Ovary (tissue), 7 donors: ENCODE measurements at regions not wholly inside any gene's neighbourhood (a gene's known extent, or its start where the extent isn't known, plus 50 kb on each side); places are given as distances from the start of the nearest gene placed in this dataset.

Experiments
- DNase-seq, 5 donors: peaks; one replicate each; pipeline ENCODE4 v3.0.0-alpha.2; 2019 to 2020
- H3K27ac ChIP-seq, 2 donors: fragments of 200-600 bp; one replicate each; pipeline versions ENCODE4 v1.5.1 to v1.8.0; 2019 to 2022
- H3K27me3 ChIP-seq: fragments of 200-600 bp; one replicate; pipeline ENCODE4 v1.8.0; 2022
- H3K36me3 ChIP-seq: fragments of 200-600 bp; sonication (generic); one replicate; pipeline ENCODE4 v1.5.1; 2019
- H3K4me1 ChIP-seq: one replicate; pipeline ENCODE4 v1.8.1; 2013; ENCODE audit warnings: mild to moderate bottlenecking, moderate library complexity; ENCODE audit not compliant: insufficient read depth
- H3K4me3 ChIP-seq: fragments of 200-600 bp; sonication (generic); one replicate; pipeline ENCODE4 v1.5.1; 2017
- H3K9me3 ChIP-seq, 2 donors: fragments of 200-600 bp in 1 of 2; sonication (generic) in 1 of 2; one replicate each; pipeline versions ENCODE4 v1.5.1 to v1.8.1; 2013 to 2019; ENCODE audit warnings: mild to moderate bottlenecking in 1 of 2, moderate library complexity in 1 of 2
- CTCF ChIP-seq, 3 donors: fragments of 450-650 bp in 2 of 3; fragments of 200-600 bp in 1 of 3; IDR thresholded peaks; one replicate each; pipeline versions ENCODE4 v1.5.1 to v1.8.0; 2016 to 2022; ENCODE audit warnings: antibody characterized with exemption in 3 of 3, mild to moderate bottlenecking in 1 of 3
- EP300 ChIP-seq: sonication (generic); formaldehyde crosslinking; IDR thresholded peaks from one replicate; pipeline ENCODE4 v1.6.1; 2017; ENCODE audit warnings: antibody characterized with exemption
- POLR2A ChIP-seq: fragments of 450-650 bp; IDR thresholded peaks from one replicate; pipeline ENCODE4 v1.6.1; 2017; ENCODE audit warnings: antibody characterized with exemption, mild to moderate bottlenecking, moderate library complexity
- WGBS, 3 donors: extraction: QIAGEN DNeasy Blood & Tissue Kit in 1 of 3; methylation state at CpG; one replicate each; pipeline versions ENCODE4 v1.1.5 to v1.1.7; 2013 to 2017; 5-methylcytosine and 5-hydroxymethylcytosine counted together
- intact Hi-C, 4 donors: fragments of 100-400 bp; cut with DNase I; formaldehyde crosslinking; loops; one replicate each; pipeline versions ENCODE4 v1.11.0 to v1.15.1; 2022 to 2023
- donor health status: DM: no; HTN: no; CAD: no; lungs with moderate emphysema.
- donor health status: DM: no; HTN: no; CAD: no.
- donor health status: Bipolar disorder and iron deficiency.
- donor health status: DM: no; HTN: no; CAD: no.
- donor health status: DM: yes; HTN: yes; CAD: no.

- TF ChIP-seq CTCF (IDR thresholded peaks at IDR 0.05) (no peak), EP300 (no peak)
- 5 to 11% (median 6%) methylated on average over 12 of the region's 12 CpGs for WGBS, 3 donors
- Histone ChIP-seq H3K4me1 (no peaks in the 10 kb centered on the region), H3K9me3 (no peaks in the 10 kb centered on the region), H3K4me3 (no peak overlapping the region), H3K27me3 (no peaks in the 10 kb centered on the region), H3K27ac (no peak overlapping the region), H3K36me3 (no peaks in the 10 kb centered on the region)
- intact Hi-C loops, result no loop called here
- no peak for DNase-seq
Measured at GRCh38 chr19:32091241-32091640, 254.2 kb upstream of the ZNF507 start.

- Histone ChIP-seq H3K4me1 (no peaks in the 10 kb centered on the region), H3K4me3 (no peak overlapping the region), H3K36me3 (no peaks in the 10 kb centered on the region), H3K27me3 (no peaks in the 10 kb centered on the region), H3K27ac (no peak overlapping the region), H3K9me3 (no peaks in the 10 kb centered on the region)
- no peak for DNase-seq
- TF ChIP-seq POLR2A (no peak), EP300 (no peak), CTCF (IDR thresholded peaks at IDR 0.05) (no peak)
- 79 to 85% (median 82%) methylated on average over 4 of the region's 4 CpGs for WGBS, 3 donors
- intact Hi-C loops, result no loop called here
Measured at GRCh38 chr19:32097011-32097410, 248.4 kb upstream of the ZNF507 start.

- WGBS, 3 donors, result 45 to 57% (median 54%) methylated on average over 2 of the region's 2 CpGs
- Histone ChIP-seq H3K4me3 (no peak overlapping the region), H3K9me3 (no peaks in the 10 kb centered on the region), H3K36me3 (no peaks in the 10 kb centered on the region), H3K27ac (no peak overlapping the region), H3K27me3 (no peaks in the 10 kb centered on the region), H3K4me1 (no peaks in the 10 kb centered on the region)
- TF ChIP-seq EP300, result no peak
- TF ChIP-seq CTCF (IDR thresholded peaks at IDR 0.05), result no peak
- no peak for TF ChIP-seq POLR2A
- intact Hi-C loops, result no loop called here
- DNase-seq, result no peak
Measured at GRCh38 chr19:32097620-32098019, 247.8 kb upstream of the ZNF507 start.

- H3K4me1 ChIP-seq, result no peaks in the 10 kb centered on the region
- no peaks in the 10 kb centered on the region for H3K9me3 ChIP-seq
- TF ChIP-seq EP300 (no peak), CTCF (IDR thresholded peaks at IDR 0.05) (no peak)
- no peak overlapping the region for H3K27ac ChIP-seq
- H3K36me3 ChIP-seq, result no peaks in the 10 kb centered on the region
- no peak for DNase-seq
- no peak overlapping the region for H3K4me3 ChIP-seq
- intact Hi-C loops, result no loop called here
- 4 to 14% (median 4%) methylated on average over 6 of the region's 6 CpGs for WGBS, 3 donors
- H3K27me3 ChIP-seq, result no peaks in the 10 kb centered on the region
Measured at GRCh38 chr19:32098968-32099367, 246.4 kb upstream of the ZNF507 start.

GRCh38 chr19:32101206-32101605 lies 244.2 kb upstream of the ZNF507 start:
- no peaks in the 10 kb centered on the region for H3K36me3 ChIP-seq
- H3K27ac ChIP-seq, result no peak overlapping the region
- WGBS, 3 donors, result 79 to 91% (median 90%) methylated on average over 1 of the region's 1 CpG
- no peaks in the 10 kb centered on the region for H3K9me3 ChIP-seq
- H3K4me3 ChIP-seq, result no peak overlapping the region
- intact Hi-C loops, result no loop called here
- DNase-seq, result no peak
- no peaks in the 10 kb centered on the region for H3K27me3 ChIP-seq
- no peaks in the 10 kb centered on the region for H3K4me1 ChIP-seq
- TF ChIP-seq CTCF (IDR thresholded peaks at IDR 0.05) (no peak), EP300 (no peak), POLR2A (no peak)
